HG03378 (cell line): ENCODE measurements at regions not wholly inside any gene's neighbourhood (a gene's known extent, or its start where the extent isn't known, plus 50 kb on each side); places are given as distances from the start of the nearest gene placed in this dataset.
"Not testable (repeated sequence)": the region's sequence is repeated elsewhere in the genome, so short reads cannot be mapped to it uniquely, and the experiment has no call there.

Source experiments
- ATAC-seq: cut with Tn5 transposase; IDR thresholded peaks from one replicate; pipeline ENCODE4 v1.9.1; 2021; ENCODE audit warnings: mild to moderate bottlenecking, moderate library complexity; ENCODE audit not compliant: unreplicated experiment

DNA sequence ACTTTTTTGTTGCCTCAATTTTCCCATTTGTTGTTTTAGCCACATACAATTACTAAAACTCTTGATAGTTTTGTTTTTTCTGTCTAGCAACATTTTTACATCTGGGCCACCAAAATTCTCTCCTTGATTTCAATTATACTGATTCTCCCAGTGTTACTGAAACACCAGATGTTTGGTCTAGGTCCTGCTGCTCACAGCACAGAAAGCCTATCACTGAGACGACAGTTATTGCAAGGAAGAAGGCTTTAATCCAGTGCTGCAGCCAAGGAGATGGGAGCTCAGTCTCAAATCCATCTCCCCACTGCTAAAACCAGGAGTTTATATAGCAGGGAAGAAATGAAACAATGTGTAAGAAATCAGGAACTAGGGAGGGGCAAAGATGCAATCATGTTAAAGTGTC lies 837.7 kb upstream of the CNTN5 start:
- no peak for ATAC-seq

DNA sequence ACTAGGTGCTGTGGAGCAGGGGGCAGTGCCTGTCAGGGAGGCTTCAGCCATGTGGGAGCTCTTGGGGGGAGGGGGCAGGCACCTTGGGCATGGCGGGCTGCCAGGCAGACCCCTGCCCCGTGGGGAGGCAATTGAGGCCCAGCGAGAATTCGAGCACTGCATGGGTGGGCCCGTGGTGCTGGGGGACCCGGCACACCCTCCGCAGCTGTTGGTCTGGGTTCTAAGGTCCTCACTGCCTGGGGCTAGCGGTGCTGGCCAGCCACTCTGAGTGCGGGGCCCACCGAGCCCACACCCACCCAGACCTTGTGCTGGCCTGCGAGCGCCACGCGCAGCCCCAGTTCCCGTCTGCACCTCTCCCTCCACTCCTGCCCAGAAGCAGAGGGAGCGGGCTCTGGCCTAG lies 835.5 kb upstream of the CNTN5 start:
- no peak for ATAC-seq

DNA sequence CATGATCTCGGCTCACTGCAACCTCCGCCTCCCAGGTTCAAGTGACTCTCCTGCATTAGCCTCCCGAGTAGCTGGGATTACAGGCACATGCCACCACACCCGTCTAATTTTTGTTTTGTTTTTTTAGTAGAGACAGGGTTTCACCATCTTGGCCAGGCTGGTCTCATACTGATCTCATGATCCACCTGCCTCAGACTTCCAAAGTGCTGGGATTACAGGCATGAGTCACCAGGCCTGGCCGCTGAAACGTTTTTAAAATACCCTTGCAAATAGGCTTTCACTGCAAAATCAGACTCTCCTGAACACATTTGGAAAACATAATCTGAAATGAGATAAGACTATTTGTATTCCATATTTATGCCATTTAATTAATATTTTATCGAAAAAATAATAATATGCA lies 826.1 kb upstream of the CNTN5 start:
- ATAC-seq = no peak

DNA sequence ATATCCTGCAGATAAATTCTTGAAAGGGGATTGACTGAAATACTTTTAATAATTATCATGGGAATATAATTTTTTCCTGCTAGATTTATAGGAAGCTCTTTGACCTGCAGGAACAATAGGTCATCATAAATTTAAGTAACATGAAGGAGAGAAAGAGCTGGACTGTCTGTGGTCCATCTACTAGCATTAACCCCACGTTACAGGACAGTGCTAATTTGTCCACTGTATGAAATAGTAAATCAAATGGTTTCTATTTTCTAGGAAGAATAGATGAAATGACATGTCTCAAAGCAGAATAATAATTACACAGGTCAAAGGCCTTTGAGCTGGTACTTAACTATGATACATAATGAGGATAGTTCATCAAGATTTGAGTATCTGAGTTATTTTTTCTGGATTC lies 825.4 kb upstream of the CNTN5 start:
- no peak for ATAC-seq

DNA sequence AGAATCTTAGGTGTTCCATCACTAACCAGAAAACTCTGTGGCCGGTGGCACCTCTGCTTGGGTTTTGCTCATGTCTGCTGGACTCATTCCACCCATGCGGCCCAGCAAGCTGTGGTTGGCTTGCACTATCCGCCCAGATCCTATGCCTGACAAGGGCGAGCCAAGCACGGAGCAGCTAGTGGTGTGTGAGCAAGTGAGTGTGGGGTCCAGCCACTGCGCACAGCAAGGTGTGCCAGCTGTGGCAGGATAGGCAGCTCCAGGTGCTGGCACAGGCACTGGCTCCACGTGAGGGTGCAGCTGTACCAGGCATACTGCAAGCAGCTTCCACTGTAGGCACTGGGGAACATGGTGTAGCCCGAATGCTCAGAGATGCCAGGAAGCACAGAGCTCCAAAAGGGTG lies 813.7 kb upstream of the CNTN5 start:
- no peak for ATAC-seq

DNA sequence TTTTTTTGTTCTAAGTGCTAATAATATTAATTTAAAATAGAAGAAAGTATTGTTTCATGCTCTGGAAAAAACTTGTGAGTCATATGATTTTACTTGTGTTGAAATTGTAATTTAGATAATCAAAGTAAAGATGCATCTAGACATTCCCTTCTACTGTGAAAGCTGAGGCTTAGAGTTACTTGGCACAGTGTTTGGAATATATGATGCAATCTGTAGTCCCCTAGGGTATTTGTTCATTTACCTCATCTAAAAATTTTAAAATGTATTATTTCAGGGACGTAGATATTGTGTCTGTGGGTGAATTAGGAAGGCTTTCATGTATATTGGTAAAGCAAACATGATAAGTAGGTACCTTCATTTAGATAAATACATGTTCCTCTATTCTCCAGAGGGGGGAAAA lies 793.5 kb upstream of the CNTN5 start:
- ATAC-seq = no peak

DNA sequence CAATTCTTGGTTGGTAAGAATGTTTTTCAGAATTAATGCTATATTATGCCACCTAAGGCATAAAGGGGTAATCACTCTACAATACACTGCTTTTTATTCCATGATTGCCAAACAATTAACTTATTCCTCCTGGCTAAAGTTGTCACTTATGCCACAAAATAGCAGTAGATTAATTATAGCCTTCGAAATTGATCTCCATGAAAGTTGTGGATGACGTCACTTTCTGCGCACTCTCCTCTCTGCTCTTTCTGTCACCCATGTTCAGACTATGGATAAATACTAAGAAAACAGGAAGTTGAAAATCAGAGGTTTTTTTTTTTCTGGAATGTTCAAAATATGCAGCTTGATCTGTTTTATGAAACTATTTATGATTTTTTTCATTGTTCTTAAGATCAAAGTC lies 790.1 kb upstream of the CNTN5 start:
- no peak for ATAC-seq

DNA sequence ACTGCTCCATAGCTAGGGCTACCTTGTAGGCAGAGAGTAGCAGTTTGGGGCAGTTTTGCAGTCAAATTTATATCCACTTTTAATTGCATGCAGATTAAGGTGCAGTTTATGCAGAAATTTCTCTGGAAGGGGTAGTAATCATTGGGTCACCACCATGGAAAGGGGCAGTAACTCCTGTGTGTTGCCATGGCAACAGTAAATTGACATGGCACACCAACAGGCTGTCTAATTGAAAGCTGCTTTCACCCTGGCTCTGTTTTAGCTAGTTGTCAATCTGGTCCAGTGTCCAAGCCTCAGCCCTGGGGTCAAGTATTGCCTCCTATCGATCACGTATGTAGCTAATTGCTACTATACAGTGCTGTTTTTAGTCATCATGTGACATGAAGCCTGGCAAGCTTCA lies 786.1 kb upstream of the CNTN5 start:
- ATAC-seq = no peak

DNA sequence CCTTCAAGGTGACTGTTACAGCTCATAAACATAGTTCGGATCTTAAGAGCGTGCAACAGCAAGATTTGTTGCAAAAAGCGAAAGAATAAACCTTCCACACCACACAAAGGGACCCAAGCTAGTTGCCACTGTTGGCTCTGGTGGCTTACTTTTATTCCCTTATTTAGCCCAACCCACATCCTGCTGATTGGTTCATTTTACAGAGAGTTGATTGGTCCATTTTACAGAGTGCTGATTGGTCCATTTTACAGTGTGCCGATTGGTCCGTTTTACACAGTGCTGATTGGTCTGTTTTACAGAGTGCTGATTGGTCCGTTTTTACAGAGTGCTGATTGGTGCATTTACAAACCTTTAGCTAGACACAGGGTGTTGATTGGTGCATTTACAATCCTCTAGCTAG lies 776.9 kb upstream of the CNTN5 start:
- no peak for ATAC-seq

DNA sequence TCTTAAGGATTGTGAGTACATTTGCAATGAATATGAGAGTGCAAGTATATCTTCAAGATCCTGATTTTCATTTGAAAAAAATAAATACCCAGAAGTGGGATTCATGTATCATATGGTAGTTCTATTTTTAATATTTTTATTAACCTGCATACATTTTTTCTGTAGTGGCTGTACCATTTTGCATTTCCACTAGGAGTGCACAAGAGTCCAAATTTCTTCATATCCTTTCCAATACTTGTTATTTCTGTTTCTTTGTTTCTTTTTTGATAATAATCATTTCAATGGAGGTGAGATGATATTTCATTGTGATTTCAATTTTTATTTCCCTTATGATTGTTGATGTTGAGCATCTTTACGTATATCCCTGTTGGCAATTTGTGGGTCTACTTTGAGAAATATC lies 759.8 kb upstream of the CNTN5 start:
- ATAC-seq = no peak

DNA sequence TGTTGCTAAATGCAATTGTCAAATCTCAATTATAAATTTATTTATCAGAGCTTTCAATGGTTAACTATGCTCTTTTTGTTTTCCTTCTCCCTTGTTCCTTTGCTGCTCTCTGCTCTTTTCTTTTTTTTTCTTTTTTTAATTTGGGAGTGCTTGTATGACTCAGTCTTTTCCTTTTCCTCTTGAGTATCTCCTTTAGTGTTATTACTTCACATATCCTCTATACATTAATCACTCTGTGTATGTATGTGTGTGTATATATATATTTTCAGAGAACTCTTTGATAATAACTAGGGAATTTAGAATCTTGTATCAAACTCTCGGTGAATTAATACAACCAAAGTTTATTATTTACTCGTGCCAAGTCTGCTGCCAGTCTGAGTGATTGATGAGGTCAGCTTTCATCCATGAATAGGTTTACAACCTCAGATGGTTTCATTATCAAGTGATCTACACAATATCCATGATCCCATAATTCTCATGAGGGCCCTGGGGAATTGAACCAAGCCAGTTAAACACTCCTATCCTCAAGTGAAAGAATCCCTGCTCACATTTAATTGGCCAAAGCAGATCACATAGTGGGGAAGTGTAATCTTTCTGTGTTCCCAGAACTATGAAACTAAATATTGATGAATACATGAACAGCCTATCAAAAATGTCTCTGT lies 743.4 kb upstream of the CNTN5 start:
- no peak for ATAC-seq

DNA sequence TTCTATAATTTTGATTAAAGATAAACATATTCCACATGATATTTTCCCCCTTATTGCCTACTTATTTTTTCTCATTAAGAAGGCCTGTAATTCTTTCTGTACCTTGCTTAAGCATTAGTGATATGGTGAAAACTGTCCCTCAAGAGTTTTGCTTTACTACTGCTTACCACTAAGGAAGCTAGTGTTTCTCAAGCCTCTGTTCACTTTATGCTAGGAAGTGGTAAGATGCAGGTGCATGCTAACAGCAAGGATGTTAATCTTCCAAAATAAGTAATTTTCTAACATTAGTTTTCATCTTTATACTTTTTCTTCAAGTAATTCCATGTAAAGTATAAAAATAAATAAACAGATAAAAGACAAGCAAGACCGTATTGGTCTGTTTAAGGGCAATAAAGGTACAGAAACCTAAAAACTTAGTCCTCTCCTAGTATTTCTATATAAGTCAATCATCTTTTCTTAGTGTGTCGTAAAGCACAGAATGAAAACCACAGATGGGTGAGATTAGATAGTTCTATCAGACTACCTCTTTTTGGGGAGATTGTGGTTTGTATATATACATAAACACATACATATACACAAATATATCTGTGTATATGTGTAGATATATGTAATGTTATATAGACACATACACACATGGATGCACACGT lies 731.0 kb upstream of the CNTN5 start:
- ATAC-seq = no peak

DNA sequence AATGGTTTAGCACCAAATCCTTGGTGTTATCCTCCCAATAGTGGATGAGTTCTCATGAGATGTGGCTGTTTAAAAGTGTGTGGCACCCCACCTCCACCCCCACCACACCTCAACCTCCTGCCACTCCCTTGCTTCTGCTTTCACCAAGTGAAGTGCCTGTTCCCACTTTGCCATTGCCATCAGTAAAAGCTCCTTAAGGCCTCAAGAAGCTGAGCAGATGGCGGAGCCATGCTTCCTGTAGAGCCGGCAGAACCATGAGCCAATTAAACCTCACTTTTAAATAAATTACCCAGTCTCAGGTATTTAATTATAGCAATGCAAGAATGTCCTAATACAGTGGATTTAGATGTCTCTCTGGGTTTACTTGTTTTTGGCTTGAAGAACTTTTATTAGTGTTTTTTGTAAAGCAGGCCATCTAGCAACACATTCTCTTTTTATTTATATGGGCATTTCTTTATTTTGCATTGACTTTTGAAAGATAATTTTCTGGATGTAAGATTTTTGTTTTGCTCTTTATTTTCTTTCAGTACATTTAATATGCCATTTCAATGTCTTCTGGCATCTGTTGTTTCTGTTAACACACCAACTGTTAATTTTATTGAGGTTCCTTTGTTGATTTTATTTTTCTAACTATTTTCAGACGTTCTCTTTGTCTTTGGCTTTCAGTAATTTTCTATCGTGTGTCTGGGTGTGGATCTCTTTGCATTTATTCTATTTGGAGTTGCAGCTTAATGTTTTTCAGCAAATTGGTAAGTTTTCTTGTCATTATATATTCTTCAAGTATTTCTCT lies 724.5 kb upstream of the CNTN5 start:
- ATAC-seq = no peak

DNA sequence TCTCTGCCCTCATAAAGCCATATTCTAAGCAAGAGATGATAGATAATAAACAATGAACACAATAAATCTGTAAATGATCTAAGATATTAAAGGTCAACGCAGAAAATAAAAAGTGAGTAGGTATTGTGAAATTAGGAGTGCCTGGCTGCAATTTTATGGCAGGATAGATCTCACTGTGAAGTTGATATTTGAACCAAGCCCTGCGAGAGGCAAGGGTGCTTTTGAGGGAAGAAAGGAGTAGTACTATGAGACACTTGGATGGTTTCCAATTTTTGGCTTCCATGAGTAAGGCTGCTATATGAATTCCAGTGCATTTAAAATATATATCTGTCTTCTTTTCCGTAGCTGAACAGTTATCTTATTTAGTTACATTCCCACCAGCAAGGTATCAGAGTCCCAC lies 720.0 kb upstream of the CNTN5 start:
- no peak for ATAC-seq

DNA sequence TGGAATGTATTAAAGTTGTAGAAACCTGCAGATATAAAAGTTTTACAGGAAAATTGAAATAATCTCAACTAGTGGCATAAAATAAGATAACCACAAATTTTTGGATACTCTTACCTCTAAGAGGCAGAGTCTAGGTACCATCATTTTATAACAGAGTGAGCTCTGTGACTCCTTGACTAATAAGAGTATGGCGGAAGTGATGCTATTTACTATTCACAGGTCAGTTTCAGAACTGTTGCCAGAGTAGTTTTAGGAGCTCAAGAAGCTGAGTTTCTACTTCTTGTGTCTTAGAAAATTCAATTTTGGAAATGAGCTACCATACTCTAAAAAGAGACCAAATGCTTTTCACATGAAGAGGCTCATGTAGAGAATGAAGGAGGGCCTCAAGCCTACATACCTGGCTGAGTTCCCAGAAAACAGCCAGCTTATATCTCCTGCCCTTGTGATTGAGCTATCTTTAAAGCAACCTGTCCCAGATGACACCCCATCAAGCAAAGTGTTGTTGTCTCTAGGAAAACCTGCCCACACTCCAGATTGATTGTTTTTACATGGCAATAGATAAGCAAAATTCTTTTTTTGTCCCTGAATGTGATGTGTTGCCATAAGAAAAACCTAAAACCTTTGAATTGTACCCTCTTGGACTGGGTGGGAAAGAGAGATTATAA lies 712.8 kb upstream of the CNTN5 start:
- no peak for ATAC-seq

DNA sequence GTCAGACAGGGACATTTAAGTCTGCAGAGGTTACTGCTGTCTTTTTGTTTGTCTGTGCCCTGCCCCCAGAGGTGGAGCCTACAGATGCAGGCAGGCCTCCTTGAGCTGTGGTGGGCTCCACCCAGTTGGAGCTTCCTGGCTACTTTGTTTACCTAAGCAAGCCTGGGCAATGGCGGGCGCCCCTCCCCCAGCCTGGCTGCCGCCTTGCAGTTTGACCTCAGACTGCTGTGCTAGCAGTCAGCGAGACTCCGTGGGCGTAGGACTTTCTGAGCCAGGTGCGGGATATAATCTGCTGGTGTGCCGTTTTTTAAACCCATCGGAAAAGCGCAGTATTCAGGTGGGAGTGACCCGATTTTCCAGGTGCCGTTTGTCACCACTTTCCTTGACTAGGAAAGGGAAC lies 690.4 kb upstream of the CNTN5 start:
- ATAC-seq = not testable (repeated sequence)

DNA sequence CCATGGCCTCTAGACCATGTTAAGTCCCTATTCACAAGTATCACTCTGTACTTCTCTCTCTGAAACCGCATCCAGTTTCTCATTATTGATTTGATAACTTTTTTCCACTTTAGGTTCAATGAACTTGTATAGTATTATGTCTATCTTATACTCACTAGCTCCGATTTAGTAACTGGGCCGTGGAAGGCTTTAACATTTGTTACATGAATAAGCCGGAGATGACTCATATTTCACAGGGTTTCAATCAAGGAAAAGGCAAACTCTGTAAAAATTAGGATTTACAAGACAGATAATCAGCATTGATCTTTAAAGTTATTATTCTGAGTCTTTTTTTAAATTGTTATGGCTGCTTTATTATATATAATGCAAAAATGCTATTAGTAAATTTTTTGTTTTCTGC lies 662.2 kb upstream of the CNTN5 start:
- no peak for ATAC-seq

DNA sequence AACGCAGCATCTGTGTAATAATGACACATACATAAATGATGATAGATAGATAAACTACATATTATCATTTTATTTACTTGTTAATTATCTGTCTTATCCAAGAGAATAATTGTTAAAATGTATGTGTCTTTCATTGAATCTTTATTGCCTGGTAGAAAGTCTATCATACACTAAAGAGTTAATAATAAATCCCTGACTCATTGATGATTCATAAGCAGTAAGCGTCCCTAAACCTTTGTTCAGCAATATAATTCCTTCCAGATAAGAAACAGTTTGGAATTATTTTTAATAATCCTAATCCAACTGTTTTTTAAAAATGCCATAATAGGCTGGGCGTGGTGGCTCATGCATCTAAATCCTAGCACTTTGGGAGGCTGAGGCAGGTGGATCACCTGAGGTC lies 655.6 kb upstream of the CNTN5 start:
- no peak for ATAC-seq

DNA sequence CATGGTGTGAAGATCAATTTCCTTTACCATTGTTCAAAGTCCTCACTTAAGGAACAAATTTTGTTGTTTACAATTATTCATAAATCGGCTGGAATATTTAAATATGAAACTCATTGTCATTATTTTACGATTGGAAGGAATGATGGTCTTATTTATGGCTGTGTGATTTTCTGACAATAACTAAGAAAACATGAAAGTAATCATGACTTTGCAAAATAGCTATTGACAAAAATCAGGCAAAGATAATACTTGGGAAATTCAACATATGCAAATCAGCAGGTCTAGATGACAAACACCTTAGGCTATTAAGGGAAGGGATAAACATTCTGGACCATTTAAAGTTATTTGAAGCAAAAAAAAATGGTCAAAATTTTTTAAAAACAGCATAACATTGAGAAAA lies 654.8 kb upstream of the CNTN5 start:
- no peak for ATAC-seq

DNA sequence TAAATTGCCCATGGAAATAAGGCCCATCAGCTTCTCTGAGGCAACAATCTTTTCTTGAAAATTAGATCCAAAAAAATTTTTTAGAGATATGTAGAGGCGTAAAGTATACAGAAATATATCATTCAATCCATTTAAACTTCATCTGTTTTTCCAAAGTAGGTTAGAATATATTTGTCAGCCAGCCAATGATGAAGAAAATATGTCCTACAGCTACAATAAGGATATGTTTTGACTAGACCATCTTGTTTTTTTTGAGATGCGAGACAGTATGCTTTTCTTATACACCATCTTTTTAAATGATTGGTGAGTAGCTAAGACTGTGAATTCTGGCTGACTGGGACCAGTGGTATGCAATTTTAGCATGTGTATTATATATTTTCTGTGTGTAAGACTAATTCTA lies 630.4 kb upstream of the CNTN5 start:
- ATAC-seq = no peak

DNA sequence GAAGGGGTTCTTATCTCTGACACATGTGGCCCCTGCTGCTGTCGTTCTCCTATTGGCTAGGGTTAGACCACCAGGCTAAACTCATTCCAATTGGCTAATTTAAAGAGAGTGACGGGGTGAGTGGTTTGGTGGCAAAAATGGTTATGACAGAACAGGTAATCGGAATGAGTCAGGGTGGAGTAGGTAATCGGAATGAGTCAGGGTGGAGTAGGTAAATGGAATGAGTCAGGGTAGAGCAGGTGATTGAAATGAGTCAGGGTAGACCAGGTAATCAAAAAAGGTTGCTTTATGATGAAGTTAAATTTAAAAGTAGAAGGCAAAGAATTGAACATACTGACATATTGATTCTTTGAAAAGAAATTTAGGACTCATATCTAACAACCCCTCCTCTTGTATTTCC lies 626.2 kb upstream of the CNTN5 start:
- not testable (repeated sequence) for ATAC-seq

DNA sequence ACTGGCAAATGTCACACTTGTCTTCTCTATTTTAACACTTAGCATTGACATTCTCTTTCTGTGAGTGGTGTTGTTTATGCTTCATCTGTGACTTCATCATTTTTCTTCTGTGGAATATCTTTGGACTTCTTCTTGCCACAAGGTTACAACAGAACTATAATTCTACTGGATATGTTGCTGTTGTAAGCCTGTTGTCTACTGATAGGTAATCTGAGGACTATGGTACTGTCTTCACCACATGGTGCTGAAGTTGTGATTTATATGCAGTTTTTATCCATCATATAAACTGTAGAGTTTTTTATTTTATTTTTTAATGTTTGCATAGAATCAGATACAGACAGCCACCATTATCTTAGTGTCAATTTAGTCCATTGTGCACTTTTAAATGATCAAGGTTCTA lies 622.2 kb upstream of the CNTN5 start:
- ATAC-seq = no peak
